GM19463 (cell line): ENCODE measurements at regions not wholly inside any gene's neighbourhood (a gene's known extent, or its start where the extent isn't known, plus 50 kb on each side); places are given as distances from the start of the nearest gene placed in this dataset.
A peak's percentile ranks its signal among the peaks of the same experiment; 100 is the strongest.
"Not testable (repeated sequence)": the region's sequence is repeated elsewhere in the genome, so short reads cannot be mapped to it uniquely, and the experiment has no call there.

Experiments
- ATAC-seq: cut with Tn5 transposase; IDR thresholded peaks from one replicate; pipeline ENCODE4 v1.9.1; 2021; ENCODE audit warnings: mild to moderate bottlenecking, moderate library complexity; ENCODE audit not compliant: unreplicated experiment

DNA sequence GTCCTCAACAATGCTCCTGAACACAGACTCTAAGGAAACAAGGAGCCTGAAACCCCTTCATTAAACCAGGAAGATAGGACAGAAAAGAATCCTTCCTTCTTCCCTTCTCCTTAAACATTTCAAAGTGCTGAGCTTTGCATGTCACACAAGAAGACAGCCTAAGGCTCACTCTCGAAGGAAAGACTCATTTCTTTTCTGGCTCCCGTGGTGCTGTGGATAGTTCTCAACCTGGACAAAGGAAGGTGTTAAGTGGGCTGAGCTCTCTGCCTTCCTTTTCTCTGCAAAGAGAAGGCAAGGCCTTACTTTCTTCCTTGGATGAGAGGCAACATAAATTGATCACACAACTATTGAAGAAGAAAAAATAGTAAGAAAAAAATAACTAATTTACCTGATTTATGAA is 452.4 kb upstream of the DDI1 start:
- ATAC-seq: no peak

DNA sequence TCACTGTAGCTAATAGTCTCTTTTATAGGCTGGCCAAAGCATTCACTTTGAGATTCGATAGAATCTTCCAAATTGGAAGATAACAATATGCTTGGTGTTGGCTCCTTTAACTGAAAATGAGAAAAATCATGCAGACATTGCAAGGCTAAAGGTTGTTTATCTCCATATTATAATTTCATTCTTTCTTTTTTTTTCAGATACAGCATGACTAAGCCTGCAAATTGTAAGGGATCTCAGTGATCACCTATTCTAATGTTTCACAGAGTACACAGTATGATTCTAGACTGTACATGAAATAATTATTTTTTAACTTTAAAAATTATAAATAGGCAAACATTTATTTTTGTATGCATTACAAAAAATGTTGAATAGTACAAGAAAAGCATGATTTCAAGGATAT is 451.7 kb upstream of the DDI1 start:
- no peak for ATAC-seq

DNA sequence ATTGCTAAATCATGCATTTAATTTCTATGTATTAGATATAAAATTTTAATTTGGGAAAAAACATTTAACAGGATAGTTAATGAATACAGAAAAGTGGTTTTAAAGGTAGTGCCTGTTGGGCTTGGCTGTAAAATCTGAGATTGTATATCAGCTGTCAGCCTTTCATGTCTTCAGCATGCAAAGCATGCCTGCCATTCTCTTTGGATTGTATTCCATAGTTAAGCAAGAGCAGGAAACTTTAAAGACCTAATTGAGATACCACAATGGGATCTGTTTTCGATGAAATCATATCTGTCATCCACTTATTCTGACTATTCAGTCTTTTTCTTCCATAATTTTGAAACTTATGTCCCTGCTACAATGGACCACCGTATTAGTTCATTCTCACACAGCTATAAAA is 451.0 kb upstream of the DDI1 start:
- ATAC-seq: no peak

DNA sequence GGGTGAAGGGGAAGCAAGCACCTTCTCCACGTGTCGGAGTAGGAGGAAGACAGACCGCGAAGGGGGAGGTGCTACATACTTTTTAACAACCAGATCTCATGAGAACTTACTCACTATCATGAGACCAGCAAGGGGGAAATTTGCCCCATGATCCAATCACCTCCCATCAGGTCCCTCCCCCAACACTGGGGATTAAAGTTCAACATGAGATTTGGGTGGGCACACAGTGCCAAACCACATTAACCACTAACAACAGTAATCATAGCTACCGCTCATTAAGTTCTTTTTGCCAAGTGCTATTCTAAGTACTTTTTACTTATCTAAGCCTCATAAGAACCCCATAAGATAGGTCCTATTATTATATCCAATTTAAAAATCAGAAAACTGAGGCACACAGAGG is 450.5 kb upstream of the DDI1 start:
- ATAC-seq: no peak

DNA sequence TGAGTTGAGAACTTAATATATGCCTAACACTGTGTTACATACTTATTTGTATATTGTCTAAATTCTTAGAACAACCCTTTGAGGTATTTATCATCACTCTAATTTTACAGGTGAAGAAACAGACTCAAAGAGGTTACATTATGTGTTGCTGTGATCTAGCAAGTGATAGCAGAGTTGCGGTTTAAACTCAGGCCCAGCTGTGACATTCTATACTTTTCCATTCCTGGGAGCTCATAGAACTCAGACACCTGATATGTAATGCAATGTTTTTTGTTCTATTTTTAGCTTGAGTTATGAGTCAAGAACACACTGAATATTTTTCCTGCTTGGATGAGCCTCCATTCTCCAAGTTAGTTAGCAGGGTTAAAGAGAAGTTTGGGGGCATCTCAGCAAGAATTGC is 449.7 kb upstream of the DDI1 start:
- ATAC-seq: no peak

DNA sequence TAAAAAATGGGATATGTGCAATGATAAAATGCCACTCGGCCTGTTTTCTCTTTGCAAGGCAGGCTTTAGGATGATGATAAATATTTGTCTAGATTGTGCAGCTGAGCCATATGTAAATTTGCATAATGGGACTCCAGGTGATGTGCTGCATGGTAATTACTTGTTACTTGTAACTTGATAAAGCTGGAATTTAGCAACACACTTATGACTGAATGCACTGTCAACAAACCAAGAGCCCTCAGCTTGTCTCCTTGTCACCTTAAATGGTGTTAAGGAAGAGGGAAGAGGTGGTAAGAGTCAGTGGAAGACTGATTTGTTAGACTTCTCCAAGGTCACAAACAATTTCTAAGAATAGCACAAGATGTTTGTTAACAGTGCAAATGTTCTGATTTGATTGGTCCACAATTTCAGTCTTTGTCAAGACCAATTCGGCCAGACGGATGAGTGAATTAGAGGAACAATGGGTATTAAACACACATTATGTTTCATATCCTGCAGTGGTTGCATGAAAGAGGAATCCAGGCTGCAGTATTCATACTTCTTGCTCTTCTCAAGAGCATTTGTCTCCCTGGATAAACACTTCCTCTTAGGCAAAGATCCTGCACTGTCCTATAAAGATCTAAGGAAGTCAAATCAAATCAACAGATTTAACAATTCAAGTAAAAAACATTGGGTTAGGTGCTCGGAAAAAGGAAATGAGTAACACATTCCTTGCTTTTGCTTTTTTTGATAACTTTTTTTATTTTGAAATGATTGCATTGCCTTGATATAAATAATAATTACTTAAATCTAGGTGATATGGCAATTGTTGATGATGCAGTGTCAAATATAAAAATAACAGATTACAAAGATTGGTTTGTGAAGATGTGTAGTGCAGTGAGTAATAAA is 448.3 kb upstream of the DDI1 start:
- ATAC-seq: no peak

DNA sequence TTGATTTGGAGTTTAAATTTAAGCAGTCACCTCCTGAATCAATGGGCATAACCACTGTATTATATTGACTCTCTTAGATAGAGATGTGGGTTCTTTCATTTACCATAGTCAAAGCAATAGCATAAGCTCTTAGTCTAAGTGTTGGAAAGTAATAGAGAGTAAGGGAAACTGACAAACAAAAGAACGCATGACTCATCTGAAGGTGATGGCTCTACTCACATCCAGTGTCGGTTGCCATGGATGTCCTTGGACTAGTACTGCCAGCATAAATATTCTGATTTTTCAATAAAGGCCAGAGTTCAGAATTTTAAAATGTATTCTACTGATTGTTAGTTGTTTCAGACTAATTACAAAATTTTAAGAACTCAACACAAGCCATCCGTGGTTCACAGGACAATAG is 444.9 kb upstream of the DDI1 start:
- ATAC-seq: no peak

DNA sequence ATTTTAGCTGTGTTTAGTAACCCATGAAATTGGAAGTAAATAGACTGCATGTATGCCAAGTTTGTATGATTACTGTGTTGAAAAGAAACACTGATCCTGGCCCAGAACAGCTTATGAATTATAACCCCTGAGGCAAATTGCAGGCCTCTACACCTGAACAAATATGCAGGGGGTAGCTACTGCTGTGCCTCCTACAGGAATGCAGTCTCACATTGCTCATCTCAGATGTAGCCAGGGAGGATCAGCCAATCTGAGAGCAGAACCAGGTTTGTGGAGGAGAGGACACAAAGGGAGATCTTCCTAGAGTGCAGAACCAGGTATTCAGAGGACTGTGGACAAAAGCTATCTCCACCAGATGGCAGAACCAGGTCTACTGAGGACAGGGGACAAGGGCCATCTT is 442.2 kb upstream of the DDI1 start:
- no peak for ATAC-seq

DNA sequence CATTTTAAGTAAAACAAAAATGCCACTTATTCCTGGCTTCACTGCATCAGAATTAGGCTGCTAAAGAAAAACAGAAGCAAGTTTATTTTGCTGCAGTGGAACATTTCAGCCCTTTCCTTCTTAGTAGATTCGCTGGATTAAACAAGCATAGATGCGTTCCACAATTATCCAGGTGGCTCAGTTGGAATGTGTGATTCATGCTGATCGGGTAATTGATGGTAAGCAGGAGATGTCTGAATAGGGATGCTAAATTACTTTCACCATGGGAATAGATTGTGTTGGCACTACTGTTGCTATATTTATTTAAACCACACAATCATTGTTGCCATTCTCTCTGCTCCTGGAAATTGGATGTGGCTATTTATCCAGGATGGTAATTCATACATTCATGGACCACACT is 440.1 kb upstream of the DDI1 start:
- no peak for ATAC-seq

DNA sequence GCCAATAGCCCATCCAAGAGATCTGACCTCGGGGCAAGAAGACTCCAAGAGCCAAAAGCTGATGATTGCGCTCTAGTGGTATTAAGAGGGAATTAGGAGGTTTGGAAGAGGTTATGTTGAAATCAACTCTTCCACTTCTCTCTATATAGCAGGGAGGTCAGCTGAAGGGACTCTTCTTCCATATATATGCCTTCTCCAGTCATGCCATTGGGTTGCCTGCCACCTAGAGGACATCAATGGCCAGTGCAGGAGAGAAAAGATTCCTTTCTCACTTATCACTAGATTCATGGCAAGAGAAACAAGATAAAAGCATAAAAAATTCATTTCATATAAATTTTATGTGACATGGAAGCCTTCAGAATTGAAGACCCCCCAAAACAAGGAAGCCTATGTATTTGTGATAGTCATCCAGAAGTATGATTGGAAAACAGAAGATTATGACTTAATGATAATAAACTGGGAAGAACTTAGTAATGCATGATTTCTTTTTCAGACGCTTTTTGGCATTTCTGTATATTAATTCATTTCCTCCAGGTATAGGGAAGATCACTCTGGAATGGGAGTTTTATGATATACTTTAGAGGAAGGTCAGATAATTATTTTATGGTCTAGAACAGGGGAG is 435.1 kb upstream of the DDI1 start:
- peak; percentile 92 for ATAC-seq

DNA sequence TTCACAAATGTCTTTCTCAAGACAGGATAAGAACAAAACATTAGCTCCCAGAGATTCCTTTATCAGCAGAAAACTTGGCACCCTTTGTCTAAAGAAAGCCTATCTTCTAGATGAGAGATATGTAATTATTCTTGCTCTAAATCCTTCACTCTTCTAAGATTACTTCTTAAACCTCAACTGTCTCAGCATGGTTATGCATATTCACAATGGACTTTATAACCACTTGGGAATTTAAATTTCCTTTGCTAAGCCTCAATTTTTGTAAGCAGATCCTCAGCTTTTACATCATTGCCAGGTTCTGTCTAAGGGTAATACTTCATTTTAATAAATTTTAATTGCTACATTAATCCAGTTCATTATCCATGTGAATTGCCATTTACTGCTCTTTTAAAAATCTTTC is 433.6 kb upstream of the DDI1 start:
- no peak for ATAC-seq

DNA sequence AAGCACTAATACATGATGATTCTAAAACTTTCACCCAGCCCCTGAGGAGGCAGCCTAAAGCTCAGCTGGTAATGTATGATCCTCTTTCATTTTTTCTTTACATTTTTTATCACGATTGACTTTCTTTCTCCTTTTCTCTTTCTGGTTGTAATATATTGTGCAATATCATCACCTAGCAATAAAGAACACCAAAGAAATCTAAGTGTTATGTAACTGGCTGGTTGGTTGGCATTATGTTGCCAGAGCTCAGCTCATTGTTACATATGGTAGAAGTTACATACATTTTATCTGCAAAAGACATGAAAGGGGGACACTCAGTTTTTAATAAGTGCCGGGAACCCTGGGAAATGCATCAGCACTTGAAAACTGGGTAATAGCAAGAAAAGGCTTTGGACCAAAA is 432.1 kb upstream of the DDI1 start:
- ATAC-seq: no peak

DNA sequence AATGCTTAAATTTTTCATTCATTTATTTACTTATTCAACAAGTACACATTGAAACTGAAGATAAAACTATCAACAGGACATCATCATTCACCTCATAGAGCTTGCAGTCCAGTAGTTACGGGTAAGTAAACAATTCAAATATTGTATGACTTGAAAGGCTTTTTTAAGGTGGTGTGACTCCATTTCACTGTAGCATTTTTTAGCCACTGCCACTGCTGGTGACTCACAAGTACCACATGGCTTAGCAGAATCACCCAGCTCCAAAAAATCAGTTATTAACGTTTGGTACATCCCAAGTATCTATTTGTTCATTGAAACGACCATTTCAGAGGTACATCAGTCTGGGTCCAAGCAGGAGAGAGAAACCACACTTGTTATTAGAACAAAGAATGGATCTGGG is 427.9 kb upstream of the DDI1 start:
- no peak for ATAC-seq

DNA sequence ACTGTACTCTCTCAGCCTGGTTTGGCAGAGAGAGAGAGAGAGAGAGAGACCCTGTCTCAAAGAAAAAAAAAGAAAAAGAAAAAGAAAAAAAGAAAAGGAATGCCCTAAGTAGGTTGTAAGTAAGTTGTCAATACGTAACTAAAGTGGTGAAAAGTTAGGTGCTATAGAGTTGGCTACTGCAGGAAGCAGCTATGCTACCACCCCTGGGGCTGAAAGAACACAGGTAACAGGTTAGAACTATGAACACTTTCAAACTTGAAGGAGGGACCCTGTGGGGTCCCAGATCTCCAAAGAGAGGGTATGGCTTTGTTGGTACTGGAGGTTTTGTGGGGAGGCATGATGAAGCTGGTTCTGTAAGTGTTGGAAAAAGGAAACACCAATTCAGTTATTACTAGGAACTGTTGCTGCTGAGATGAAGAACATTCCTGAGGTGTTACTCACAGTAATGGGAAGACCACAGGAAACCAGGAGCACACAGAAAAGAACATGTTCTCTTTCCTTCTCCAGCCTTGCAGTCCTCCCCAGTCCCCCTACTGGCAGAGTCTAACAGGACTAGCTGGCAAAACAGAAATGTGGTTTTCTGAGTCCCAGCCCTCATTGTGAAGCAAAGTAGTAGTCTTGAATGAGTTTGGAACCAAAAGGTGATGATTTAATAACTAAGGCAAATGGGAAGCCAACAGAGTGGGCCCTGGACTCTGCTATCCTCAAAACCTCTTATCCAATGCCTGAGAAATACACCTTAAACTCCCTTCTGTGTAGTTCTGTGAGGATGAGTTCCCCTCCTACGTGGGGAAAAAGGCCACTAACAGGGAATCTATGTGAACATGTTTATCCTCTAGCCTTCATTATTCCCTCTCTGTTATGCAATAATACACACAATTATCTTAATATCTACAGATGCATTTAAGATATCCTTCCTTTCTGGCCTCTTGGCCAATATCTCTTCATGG is 427.0 kb upstream of the DDI1 start:
- no peak for ATAC-seq

DNA sequence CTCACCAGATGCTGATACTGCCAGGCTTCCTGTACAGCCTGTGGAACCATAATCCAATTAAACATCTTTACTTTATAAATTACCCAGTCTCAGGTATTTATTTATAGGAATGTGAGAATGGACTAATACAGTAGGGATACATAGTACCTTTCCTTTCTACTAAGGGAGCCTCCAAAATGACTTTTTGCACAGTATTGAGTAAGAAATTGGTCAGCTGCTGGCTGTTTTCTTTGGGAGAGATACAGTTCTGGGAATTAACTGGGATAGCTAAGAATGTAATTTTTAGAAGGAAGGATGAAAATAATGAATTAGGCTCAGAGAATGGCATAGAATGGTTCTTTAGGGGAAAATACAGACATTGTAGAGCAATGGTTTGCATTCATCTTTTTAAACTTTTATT is 426.0 kb upstream of the DDI1 start:
- no peak for ATAC-seq

DNA sequence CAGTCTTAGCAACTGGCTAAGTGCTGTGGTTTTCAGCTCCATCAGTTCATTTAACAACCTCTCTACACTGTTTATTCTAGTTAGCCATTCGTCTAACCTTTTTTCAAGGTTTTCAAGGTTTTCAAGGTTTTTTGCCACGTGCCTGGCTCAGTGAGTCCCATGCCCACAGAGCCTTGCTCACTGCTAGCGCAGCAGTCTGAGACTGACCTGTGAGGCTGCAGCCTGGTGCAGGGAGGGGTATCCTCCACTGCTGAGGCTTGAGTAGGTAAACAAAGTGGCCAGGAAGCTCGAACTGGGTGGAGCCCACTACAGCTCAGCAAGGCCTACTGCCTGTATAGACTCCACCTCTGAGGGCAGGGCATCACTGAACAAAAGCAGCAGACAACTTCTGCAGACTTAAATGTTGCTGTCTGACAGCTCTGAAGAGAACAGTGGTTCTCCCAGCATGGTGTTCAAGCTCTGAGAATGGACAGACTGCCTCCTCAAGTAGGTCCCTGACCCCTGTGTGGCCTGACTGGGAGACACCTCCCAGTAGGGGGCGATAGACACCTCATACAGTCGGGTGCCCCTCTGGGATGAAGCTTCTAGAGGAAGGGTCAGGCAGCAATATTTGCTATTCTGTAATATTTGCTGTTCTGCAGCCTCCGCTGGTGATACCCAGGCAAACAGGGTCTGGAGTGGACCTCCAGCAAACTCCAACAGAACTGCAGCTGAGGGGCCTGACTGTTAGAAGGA is 424.7 kb upstream of the DDI1 start:
- ATAC-seq: not testable (repeated sequence)

DNA sequence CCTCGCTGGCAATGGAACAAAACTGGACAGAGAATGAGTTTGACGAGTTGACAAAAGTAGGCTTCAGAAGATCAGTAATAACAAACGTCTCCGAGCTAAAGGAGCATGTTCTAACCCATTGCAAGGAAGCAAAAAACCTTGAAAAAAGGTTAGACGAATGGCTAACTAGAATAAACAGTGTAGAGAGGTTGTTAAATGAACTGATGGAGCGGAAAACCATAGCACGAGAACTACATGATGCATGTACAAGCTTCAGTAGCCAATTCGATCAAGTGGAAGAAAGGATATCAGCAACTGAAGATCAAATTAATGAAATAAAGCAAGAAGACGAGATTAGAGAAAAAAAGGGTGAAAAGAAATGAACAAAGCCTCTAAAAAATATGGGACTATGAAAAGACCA is 424.0 kb upstream of the DDI1 start:
- not testable (repeated sequence) for ATAC-seq

DNA sequence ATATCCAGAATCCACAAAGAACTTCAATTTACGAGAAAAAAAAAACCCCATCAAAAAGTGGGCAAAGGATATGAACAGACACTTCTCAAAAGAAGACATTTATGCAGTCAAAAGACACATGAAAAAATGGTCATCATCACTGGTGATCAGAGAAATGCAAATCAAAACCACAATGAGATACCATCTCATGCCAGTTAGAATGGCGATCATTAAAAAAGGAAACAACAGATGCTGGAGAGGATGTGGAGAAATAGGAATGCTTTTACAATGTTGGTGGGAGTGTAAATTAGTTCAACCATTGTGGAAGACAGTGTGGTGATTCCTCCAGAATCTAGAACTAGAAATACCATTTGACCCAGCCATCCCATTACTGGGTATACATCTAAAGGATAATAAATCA is 419.9 kb upstream of the DDI1 start:
- ATAC-seq: not testable (repeated sequence)

DNA sequence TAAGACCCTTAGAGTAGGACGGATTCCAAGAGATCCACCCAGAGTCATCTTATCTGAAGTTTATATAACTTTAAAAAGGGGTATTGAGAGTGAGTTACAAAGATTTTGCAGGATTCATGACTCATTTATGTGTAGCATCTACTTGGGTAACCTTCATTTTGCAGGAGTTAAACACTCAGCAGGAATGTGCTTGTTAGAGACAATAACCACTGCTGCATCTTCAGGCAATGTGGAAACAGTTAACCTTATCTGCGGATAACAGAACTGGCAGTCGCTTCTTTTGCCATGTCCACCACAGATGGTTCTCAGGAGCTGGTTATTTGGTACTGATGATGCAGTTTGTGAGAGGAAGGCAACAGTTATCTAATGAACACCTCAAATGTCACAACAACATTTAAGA is 417.9 kb upstream of the DDI1 start:
- ATAC-seq: no peak

DNA sequence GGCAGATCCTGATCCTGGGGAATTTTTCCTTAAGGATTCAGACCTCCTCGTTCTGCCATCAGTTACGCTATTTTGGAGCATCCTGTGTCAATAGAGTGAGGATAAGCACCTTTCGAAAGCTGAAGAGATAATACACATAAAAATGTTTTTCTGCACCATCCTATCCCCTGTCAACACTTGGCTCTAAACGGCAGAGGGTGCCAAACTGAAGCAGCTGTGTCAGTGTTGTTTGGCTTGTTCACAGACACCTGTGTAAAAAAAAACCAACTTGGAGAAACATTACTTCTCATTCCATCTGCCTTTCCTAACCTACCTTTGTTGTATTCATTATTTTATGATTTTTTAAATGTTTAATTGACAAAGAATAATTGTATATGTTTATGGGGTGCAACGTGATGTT is 417.0 kb upstream of the DDI1 start:
- ATAC-seq: no peak

DNA sequence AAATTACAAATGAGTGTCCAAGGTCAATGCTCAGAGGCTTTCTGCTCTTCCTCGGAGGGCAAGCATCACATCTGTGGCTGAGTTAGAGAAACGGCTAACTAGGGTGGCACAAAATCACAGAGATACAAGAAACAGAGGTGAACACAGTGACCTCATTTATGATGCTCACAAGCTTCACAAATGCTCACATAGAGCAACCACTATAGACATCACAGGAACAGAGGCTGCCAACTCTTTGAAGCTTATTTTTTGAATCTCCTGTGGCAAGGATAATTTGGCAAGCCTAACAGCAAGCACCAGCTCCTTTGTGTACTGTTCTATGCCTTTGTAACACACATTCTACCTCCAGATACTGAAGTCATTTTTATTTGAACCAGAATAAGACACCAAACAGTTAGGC is 416.5 kb upstream of the DDI1 start:
- ATAC-seq: no peak
